Stimulated activated CD8-positive, alpha-beta memory T cell treated with anti-CD3 and anti-CD28 coated beads, Interleukin-4, amount 100 ng/mL, for 24 hours (primary cell): ENCODE measurements at regions not wholly inside any gene's neighbourhood (a gene's known extent, or its start where the extent isn't known, plus 50 kb on each side); places are given as distances from the start of the nearest gene placed in this dataset.

Experiments used
- DNase-seq: peaks from one replicate; pipeline ENCODE4 v3.0.0-alpha.2; 2020; ENCODE audit warnings: low read depth

DNA sequence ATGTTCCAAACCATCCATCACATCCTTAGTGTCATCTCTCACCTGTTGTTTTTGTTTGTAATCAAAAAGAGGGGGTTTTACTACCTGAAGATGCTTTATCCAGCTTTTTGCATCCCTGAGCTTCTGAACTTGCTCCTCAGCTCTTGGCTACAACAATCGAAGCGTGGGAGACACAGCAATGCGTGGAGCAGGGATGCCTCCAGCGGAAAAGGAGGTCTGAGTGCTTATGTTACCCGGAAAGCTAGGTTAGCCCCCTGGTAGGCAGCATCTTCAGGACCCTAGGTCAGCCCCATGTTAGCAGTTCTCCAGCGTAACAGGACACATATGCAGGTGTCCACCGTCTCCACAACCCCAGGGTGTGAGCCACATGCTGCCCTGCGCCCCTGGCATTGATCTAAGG lies 141.5 kb downstream of the RRAGC start:
- DNase-seq = no peak

GRCh38 chr1:38716229-38716628 lies 143.3 kb downstream of the RRAGC start:
- no peak for DNase-seq

- no peak for DNase-seq
Measured at GRCh38 chr1:38715415-38715814, 144.2 kb downstream of the RRAGC start.

DNA sequence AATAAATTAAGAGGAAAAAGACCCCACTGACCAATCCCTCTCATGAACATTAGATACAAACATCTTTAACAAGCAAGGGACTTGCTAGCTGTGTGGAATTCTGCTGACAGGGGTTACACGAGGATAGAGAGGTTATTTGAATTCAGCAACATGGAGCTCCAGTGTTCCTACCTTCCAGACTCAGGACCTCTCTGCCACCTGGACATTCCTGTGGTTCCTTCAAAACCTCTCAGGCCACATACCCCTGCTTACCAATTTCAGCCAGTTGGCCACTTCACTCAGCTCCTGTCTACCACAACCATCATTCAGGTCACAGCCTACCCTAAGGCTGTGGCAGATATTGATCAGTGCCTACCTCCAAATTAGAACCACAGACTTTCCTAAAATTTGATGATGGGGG lies 147.5 kb downstream of the RRAGC start:
- no peak for DNase-seq

DNA sequence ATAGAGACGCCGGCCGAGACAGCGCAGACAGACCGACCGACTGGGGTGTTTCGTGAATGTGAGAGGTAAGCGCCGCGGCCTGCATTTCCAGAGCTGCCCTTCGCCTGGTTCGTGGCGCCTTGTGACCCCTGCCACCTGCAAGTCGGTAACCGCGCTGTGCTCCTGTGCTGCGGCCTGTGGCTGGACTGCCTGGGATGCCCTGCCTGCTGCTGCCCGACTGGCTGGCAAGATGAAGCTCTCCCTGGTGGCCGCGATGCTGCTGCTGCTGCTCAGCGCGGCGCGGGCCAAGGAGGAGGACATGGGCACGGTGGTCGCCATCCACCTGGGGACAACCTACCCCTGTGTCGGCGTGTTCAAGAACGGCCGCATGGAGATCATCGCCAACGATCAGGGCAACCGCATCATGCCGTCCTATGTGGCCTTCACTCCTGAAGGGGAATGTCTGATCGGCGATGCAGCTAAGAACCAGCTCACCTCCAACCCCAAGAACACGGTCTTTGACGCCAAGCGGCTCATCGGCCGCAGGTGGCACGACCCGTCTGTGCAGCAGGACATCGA lies 150.8 kb downstream of the RRAGC start:
- no peak for DNase-seq

GRCh38 chr1:38701088-38701487 lies 158.5 kb downstream of the RRAGC start:
- no peak for DNase-seq

DNA sequence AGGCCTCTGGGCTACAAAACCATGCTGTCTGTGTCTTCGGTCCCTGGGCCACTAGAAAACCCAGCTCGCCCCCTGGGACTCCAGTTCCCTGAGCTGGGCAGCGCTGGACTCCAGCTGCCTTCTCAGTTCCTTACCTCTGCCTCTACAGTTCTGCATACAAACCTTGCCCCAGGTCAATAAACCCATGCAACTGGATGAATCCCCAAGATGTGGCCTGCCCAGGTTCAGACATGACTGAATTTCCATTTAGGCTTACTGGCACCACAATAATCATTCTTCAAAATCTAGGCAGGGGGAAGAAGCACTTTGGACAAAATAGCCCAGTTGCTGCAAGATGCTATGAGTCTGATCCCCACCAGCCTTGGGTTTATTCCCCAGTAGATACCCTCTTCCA lies 159.5 kb downstream of the RRAGC start:
- no peak for DNase-seq

DNA sequence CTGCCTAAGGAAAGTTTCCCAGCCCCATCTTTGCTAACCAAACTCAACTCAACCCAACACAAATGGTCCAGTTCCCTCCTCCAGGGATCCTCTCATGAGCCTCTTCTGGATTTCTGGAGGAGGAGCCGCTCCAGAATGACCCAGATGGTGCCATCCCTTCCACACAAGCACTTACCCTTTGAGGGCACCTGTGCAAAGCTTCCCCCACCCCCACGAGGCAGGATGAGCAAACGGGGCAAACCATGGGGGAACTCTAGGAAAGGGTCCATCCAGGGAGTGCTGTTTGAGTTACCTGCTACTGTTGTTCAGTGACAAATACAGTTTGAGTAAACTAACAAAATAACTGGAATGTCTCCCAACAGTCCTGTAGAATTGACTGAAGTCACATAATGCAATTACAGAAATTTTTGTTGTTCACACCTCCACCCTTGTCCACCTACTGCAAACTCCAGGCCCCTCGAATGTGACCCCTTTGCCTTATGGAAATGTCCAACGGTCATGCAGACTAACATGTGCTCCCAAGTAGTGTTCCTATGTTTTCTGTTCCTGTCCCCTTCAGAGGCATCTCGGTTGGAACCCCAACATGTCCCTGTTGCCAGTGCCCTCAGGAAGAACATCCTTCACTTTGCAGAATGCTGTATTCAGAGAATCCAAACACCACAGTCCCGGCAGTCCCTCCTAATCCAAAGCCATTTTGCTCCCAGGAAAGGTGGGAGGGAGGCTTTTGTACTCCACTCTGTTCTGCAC lies 160.1 kb downstream of the RRAGC start:
- DNase-seq = no peak

DNA sequence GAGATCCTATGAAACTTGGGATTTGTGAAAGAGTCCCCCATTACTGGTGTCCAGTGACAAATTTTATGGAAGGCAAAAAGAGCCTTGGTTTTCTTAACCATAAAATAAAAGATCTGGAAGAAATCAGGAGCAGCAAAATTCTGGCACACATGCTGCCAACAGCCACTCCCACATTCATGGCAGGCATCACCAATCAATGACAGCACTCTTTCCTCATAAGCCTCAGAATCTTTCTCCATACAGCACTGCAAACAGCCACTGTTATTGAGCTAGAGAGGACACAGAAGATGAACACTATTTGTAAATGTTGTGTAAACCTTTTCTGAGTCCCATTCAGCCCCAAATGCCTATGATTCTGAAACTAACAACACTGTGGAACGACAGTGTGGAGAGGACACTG lies 162.2 kb downstream of the RRAGC start:
- DNase-seq = no peak

GRCh38 chr1:38696371-38696770 lies 163.2 kb downstream of the RRAGC start:
- no peak for DNase-seq

DNA sequence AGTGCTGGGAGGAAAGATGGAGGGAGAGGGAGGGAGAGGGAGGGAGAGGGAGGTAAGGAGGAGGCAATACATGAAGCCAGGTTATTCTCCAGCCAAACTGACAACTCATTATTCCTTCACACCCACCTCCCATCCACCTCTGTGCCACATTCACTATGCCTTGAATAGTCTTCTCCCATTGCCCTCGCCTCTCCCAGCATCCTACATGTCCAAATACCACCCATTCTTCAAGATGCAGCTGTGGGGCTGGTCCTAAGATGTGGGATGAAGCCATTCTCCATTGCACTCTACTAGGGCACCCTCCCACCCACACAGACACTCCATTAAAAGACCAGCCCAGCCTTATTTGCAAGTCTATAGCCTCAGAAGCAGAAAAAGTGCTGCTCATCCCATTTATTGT lies 165.8 kb downstream of the RRAGC start:
- no peak for DNase-seq

DNA sequence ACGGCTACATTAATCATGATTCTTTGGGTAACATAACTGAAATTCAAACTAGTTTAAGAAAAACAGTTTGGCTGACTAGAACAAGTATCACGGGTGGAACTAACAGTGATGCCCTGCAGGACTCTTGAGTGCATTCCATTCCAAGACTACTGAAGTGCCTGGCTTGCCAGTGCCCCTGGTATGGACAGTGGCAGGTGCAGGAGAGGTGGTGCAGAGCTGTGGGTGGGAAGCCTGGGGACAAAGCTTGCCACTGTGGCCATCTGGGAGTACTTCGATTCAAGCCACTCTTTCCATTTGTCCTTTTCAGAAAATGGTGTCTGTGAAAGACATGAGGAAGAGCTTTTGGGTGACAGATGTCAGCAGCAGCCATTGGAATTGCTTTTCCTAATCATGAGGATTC lies 166.5 kb downstream of the RRAGC start:
- no peak for DNase-seq

DNA sequence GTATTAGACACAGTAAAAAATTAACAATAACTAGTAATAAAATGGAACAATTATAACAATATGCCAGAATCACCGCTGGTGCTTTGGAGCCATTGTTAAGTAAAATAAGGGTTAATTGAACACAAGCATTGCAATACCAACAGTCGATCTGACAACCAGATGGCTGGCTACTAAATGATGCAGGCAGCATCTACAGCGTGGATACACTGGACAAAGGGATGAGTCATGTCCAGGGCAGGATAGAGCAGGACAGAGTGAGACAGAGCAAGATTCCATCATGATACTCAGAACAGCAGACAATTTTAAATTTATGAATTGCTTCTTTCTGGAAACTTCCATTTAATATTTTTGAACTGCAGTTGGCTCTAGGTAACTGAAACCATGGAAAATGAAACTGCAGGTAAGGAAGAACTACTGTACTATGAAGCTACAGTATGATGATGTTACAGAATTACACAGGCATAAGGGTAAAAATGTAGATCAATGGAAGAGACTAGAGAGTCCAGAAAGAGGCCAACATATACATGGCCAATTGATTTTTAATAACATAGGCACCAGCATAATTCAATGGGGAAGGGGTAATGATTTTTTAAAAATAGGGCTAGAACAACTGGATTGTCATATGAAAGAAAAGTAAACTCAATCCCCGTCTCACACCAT lies 168.7 kb downstream of the RRAGC start:
- DNase-seq = no peak

DNA sequence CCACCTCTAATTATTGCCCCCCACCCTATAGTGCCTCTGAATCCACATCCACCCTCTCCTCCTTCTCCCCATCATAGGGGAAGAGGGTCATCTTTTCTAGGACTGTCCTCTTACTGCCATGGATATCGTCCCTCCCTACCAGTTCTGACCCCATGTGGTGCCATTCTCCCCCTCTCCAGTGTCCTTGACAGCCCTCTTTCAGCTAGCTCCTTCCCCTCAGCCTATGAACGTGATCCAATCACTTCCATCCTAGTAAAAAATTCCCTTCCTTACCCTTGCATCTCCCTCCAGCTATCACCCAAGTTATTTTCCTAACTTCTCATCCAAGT lies 172.7 kb downstream of the RRAGC start:
- no peak for DNase-seq

DNA sequence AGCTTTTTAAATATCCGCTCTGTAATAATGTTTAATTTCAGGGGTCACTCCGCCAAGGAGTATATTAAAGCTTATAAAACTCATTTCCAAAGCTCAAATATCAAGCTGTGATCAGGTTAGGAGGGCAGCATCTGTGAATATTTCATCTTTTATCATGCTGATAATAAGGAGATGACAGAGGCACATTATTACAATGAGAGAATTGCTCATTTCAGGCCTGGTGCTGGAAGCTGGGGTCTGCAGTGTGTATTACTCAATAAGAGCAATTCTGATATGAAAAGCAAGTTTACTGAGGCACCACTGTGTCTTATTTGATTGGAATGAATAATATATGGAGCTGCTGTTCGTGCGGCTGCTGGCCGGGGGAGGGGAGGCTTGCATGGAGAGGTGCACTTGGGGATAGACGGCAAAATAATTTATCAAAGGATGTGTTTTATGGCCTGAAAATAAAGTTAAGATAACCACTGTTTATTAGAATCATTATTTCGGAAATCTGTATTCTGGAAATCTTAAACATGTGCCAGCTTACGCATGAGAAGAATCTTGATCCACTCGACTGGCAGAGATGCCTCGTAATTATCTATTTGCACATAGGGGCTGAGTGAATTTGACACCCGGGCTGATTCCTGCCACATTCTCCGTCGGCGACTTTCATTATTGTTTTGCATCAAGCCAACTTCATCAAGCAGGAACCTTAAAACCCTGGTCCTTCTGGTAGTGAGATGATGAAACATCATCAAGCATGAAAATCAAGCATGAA lies 173.2 kb downstream of the RRAGC start:
- no peak for DNase-seq

- DNase-seq = no peak
Measured at GRCh38 chr1:38685388-38685787, 174.2 kb downstream of the RRAGC start.

GRCh38 chr1:38680801-38681510 lies 178.6 kb downstream of the RRAGC start:
- DNase-seq = no peak

GRCh38 chr1:38677756-38678155 lies 181.8 kb downstream of the RRAGC start:
- DNase-seq = no peak

DNA sequence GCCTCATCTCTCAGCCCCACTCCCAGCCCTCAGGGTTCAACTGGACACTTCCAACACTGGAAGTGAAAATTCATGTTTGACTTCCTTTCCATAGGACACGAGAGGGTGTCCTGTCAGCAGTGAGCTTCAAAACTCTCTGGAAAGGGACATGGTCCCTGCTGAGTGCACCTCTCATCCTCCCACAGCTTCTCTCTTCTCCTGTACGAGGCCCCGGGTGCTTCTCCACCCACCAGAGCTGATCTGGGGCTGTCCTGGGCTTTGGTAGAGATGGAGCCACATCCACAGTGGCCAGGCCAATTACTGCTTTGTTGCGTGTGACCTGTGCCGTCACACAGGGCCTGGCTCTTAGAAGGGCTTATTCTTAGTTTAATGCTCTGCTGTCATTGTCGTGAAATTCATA lies 182.3 kb downstream of the RRAGC start:
- DNase-seq = no peak

DNA sequence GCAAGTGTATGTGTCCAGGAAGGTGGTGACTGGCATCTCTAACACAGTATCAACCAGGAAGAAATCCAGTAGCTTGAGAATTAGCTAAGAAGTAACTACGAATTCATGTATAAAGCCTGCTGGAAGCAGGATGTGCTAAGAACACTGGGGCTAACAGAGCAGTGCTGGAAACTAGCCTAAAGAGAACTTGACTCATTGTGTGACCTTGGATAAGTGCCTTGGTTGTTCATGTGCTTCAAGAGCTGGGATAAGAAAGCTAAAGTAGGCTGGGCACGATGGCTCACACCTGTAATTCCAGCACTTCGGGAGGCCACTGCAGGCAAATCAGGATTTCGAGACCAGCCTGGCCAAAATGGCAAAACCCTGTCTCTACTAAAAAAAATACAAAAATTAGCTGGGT lies 186.9 kb downstream of the RRAGC start:
- DNase-seq = no peak

GRCh38 chr1:38671221-38671620 lies 188.4 kb downstream of the RRAGC start:
- no peak for DNase-seq

GRCh38 chr1:38670544-38671122 lies 188.9 kb downstream of the RRAGC start:
- DNase-seq = no peak
